Muscle layer of duodenum (tissue), 2 donors: ENCODE measurements at regions not wholly inside any gene's neighbourhood (a gene's known extent, or its start where the extent isn't known, plus 50 kb on each side); places are given as distances from the start of the nearest gene placed in this dataset.

Experiments used
- H3K27ac ChIP-seq: one replicate; pipeline ENCODE4 v1.7.0; 2013; ENCODE audit warnings: mild to moderate bottlenecking, low read length
- H3K27me3 ChIP-seq: one replicate; pipeline ENCODE4 v1.7.0; 2013; ENCODE audit warnings: low read depth, mild to moderate bottlenecking, control low read depth, low read length
- H3K36me3 ChIP-seq, 2 donors: one replicate each; pipeline ENCODE4 v1.7.0; 2013; ENCODE audit warnings: low read length in 2 of 2, control low read depth in 1 of 2, mild to moderate bottlenecking in 1 of 2; ENCODE audit not compliant: insufficient read depth in 2 of 2, control insufficient read depth in 1 of 2
- H3K4me1 ChIP-seq, 2 donors: one replicate each; pipeline ENCODE4 v1.7.0; 2013; ENCODE audit warnings: low read length in 2 of 2, mild to moderate bottlenecking in 2 of 2, control low read depth in 1 of 2, moderate library complexity in 1 of 2; ENCODE audit not compliant: insufficient read depth in 2 of 2, control insufficient read depth in 1 of 2
- H3K4me3 ChIP-seq, 2 donors: one replicate each; pipeline ENCODE4 v1.7.0; 2013; ENCODE audit warnings: low read length in 2 of 2, low read depth in 1 of 2, mild to moderate bottlenecking in 1 of 2
- H3K9me3 ChIP-seq, 2 donors: one replicate each; pipeline ENCODE4 v1.7.0; 2013; ENCODE audit warnings: low read length in 2 of 2, control low read depth in 1 of 2, mild to moderate bottlenecking in 1 of 2; ENCODE audit not compliant: control insufficient read depth in 1 of 2
- donor health status: healthy.

DNA sequence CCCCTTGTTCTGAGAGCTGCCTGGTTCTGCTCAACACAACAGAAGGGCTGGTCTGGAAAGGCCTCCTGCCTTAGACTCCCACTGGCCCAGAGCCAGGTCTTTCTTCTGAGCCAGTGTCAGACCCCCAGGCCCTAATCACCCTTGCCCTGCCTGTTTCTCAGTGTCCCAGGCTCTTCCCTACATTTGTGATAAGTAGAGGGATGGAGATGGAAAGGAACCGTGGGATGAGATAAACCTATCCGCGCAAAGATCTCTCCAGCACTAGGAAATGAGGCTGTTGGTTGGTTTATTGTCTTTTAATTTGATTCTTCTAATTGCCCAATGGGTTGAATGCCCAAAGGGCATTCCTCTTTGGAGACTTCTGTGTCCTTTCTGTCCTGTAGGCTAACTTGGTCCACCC, 470.0 kb downstream of the TSHZ3 start:
- Histone ChIP-seq H3K36me3 (no peaks in the 10 kb centered on the region), H3K27me3 (no peaks in the 10 kb centered on the region), H3K9me3 (no peaks in the 10 kb centered on the region)

GRCh38 chr19:30878495-30878894, 470.7 kb downstream of the TSHZ3 start:
- no peak overlapping the region for H3K27ac ChIP-seq
- H3K4me3 ChIP-seq = no peak overlapping the region
- H3K27me3 ChIP-seq = no peaks in the 10 kb centered on the region
- no peaks in the 10 kb centered on the region for H3K4me1 ChIP-seq
- H3K36me3 ChIP-seq = no peaks in the 10 kb centered on the region
- H3K9me3 ChIP-seq = no peaks in the 10 kb centered on the region

More for the DNA sequence above, 470.0 kb downstream of the TSHZ3 start:
- Histone ChIP-seq H3K27ac (no peak overlapping the region), H3K4me3 (no peak overlapping the region), H3K4me1 (no peaks in the 10 kb centered on the region)

DNA sequence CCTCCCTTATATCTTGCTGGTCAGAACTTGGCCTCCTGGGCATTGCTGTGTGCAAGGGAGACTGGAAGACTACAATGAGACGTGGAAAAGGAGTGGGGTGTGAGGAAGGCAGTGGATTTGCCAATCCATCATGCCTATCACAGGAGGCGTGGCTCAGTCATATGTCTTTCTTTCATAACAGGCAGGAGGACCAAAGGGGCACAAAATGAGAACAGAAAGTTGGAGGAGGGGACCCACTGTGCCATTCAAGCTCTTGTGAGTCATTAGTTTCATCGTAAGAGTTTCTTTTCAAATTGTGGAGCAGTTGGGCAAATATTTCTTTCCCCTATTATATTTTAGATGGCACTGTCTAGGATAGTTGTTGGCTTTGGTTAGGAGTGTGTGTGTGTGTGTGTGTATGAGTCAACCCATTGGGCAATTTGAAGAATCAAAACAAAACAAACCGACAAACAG, 471.5 kb downstream of the TSHZ3 start:
- no peaks in the 10 kb centered on the region for H3K36me3 ChIP-seq
- H3K4me3 ChIP-seq = no peak overlapping the region
- no peaks in the 10 kb centered on the region for H3K27me3 ChIP-seq
- H3K27ac ChIP-seq = no peak overlapping the region
- H3K9me3 ChIP-seq = no peaks in the 10 kb centered on the region
- no peaks in the 10 kb centered on the region for H3K4me1 ChIP-seq

- H3K27me3 ChIP-seq = no peaks in the 10 kb centered on the region
- no peaks in the 10 kb centered on the region for H3K9me3 ChIP-seq
- no peaks in the 10 kb centered on the region for H3K36me3 ChIP-seq
- H3K27ac ChIP-seq = no peak overlapping the region
- no peaks in the 10 kb centered on the region for H3K4me1 ChIP-seq
- H3K4me3 ChIP-seq = no peak overlapping the region
Measured at GRCh38 chr19:30873691-30874090, 475.5 kb downstream of the TSHZ3 start.

GRCh38 chr19:30873003-30873402, 476.2 kb downstream of the TSHZ3 start:
- Histone ChIP-seq H3K36me3 (no peaks in the 10 kb centered on the region), H3K4me1 (no peaks in the 10 kb centered on the region), H3K27ac (no peak overlapping the region), H3K9me3 (no peaks in the 10 kb centered on the region), H3K27me3 (no peaks in the 10 kb centered on the region), H3K4me3 (no peak overlapping the region)

DNA sequence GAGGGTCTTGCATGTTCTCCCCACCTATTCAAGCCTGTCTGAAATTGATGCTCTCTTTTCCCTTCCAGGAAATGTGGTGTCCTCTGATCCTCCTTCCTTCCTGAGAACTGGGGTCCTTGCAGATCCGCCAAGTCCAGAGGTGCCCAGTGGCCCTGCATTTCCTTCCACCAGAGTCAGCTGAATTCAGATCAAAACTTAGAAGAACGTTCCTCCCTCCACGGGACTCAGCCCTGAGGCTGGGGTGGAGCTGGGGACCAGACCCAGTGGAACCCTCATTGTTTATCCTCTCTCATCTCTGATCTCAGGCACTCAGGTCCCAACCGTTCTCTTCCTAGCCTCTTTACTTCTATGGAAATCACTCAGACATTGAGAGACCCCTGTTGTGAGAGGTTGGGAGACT, 477.3 kb downstream of the TSHZ3 start:
- H3K36me3 ChIP-seq = no peaks in the 10 kb centered on the region
- H3K27me3 ChIP-seq = no peaks in the 10 kb centered on the region
- no peak overlapping the region for H3K4me3 ChIP-seq
- H3K27ac ChIP-seq = no peak overlapping the region
- no peaks in the 10 kb centered on the region for H3K4me1 ChIP-seq
- no peaks in the 10 kb centered on the region for H3K9me3 ChIP-seq

GRCh38 chr19:30870876-30871275, 478.4 kb downstream of the TSHZ3 start:
- no peaks in the 10 kb centered on the region for H3K9me3 ChIP-seq
- no peak overlapping the region for H3K27ac ChIP-seq

DNA sequence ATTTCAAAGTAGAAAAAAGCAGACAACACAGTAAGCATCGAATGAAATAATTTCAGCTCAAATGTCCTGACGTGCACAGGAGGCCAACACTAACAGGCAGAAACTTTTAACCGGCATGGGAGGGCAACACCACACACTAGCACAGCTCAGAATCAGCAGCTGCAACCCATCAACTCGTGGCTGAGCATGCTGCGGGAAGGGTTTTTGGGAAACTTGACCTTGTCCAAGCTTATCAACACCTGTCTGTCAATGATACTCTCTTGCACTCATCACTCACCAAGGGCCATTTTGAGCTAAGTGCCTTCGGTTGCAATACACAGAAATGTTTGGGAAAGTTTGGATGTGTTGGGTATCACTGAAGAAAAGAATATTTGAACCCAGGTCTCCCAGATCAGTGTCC, 483.7 kb downstream of the TSHZ3 start:
- H3K4me3 ChIP-seq = no peak overlapping the region
- no peak overlapping the region for H3K27ac ChIP-seq
- H3K9me3 ChIP-seq = no peaks in the 10 kb centered on the region
- no peaks in the 10 kb centered on the region for H3K36me3 ChIP-seq
- no peaks in the 10 kb centered on the region for H3K27me3 ChIP-seq
- H3K4me1 ChIP-seq = no peaks in the 10 kb centered on the region

More at GRCh38 chr19:30870876-30871275, 478.4 kb downstream of the TSHZ3 start:
- no peak overlapping the region for H3K4me3 ChIP-seq
- no peaks in the 10 kb centered on the region for H3K4me1 ChIP-seq
- no peaks in the 10 kb centered on the region for H3K27me3 ChIP-seq
- H3K36me3 ChIP-seq = no peaks in the 10 kb centered on the region

DNA sequence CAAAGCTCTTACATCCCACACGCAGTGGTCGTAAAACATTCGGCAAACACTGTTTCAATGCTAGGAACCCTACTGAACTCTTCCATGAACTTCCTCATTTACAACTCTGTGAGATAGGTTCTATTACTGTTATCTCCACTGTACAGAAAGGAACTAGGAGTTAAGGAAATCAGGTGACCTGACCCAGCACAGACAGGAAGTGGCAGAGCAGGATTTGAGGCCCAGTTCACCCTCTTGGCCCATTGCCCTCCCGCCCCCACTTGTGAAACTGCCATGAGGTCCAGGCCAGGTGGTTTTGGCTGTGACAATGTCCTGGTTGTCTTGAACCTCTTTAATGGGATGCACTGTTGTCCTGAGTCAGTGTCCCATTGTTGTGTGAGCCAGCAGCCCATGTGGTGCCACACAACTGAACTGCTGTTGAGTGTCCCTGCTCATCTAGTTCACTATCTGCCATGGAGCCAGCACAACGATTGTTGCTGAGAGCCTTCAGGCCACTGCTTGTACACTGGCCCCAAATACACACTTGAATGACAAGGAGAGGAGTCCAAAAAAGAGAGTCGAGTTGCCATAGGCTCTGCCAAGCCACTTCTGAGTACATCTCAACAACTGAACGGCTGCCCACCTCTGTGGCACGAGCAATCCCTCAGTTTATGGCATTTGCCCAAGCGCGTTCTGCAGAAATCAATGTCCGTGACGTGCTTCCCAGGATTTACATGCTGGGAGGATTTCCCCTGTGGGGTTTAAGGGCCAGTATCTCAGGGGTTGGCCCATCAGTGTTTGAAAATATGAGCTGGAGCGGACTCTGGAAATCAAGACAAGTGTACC, 484.6 kb downstream of the TSHZ3 start:
- no peaks in the 10 kb centered on the region for H3K27me3 ChIP-seq
- H3K9me3 ChIP-seq = no peaks in the 10 kb centered on the region
- H3K4me3 ChIP-seq = no peak overlapping the region
- no peak overlapping the region for H3K27ac ChIP-seq
- no peaks in the 10 kb centered on the region for H3K36me3 ChIP-seq
- H3K4me1 ChIP-seq = no peaks in the 10 kb centered on the region

- H3K27ac ChIP-seq = no peak overlapping the region
- no peaks in the 10 kb centered on the region for H3K27me3 ChIP-seq
- H3K9me3 ChIP-seq = no peaks in the 10 kb centered on the region
- no peak overlapping the region for H3K4me3 ChIP-seq
- H3K4me1 ChIP-seq = no peaks in the 10 kb centered on the region
- H3K36me3 ChIP-seq = no peaks in the 10 kb centered on the region
Measured at GRCh38 chr19:30862876-30863275, 486.4 kb downstream of the TSHZ3 start.

GRCh38 chr19:30861919-30862318, 487.3 kb downstream of the TSHZ3 start:
- no peaks in the 10 kb centered on the region for H3K9me3 ChIP-seq
- H3K27me3 ChIP-seq = no peaks in the 10 kb centered on the region

DNA sequence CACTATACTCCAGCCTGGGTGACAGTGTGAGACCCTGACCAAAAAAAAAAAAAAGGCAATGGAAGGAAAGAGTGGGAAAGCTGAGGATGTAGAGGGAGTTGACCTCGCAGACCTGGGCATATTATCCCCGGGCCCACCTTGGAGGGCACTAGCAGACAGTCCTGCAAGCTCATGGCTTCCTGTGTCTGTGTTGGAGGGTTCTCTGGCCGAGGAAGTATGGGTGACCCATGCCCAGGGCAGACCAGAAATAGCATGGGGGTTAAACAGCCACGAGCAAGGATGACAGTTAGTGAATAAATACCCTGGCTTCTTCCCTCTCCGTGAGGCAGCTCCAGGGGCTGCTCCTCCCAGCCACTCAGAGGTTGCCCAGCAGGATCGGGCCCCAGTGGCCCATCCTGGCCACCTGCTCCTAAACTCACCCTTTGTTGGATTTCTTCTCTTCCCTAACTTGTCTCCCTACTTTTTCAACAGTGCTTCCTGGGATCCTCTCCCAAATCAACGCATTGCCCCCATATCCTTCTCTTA, 485.8 kb downstream of the ZNF536 start:
- H3K36me3 ChIP-seq = no peaks in the 10 kb centered on the region
- no peak overlapping the region for H3K4me3 ChIP-seq
- H3K4me1 ChIP-seq = no peaks in the 10 kb centered on the region
- H3K27me3 ChIP-seq = no peaks in the 10 kb centered on the region
- no peaks in the 10 kb centered on the region for H3K9me3 ChIP-seq
- H3K27ac ChIP-seq = no peak overlapping the region

More at GRCh38 chr19:30861919-30862318, 487.3 kb downstream of the TSHZ3 start:
- Histone ChIP-seq H3K4me1 (no peaks in the 10 kb centered on the region), H3K4me3 (no peak overlapping the region), H3K27ac (no peak overlapping the region), H3K36me3 (no peaks in the 10 kb centered on the region)
